IMR-90 (cell line): ENCODE measurements at regions not wholly inside any gene's neighbourhood (a gene's known extent, or its start where the extent isn't known, plus 50 kb on each side); places are given as distances from the start of the nearest gene placed in this dataset.

ENCODE experiments used
- CTCF ChIP-seq: conservative IDR thresholded peaks from 2 replicates; pipeline ENCODE4 v1.5.1; 2012; ENCODE audit warnings: mild to moderate bottlenecking, low read depth, low read length, improper control_type of control experiment
- POLR2A ChIP-seq: IDR thresholded peaks from 2 replicates; pipeline ENCODE4 v1.6.1; 2012; ENCODE audit warnings: mild to moderate bottlenecking, low read depth, low read length

GRCh38 chr6:56744528-56744927, 101.8 kb upstream of the DST start:
- TF ChIP-seq CTCF, result no peak
- TF ChIP-seq POLR2A, result no peak
